ENCODE measurements at regions not wholly inside any gene's neighbourhood (a gene's known extent, or its start where the extent isn't known, plus 50 kb on each side); places are given as distances from the start of the nearest gene placed in this dataset.

DNA sequence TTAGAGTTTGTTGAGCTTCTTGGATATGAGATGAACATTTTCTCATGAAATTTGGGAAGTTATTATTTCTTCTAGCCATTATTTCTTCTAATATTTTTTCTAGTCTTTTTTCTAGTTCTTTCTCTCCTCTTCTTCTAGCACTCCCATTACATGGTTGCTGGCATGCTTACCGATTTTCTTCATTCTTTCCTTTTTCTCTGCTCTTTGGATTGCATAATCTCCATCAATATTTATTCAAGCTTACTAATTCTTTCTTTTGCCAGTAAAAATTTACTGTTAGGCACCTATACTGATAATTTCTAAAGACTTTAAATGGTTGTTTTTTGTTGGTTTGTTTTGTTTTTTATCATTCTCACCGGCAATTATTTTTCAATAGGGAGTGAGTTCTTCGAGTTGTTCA, 114.8 kb upstream of the RASEF start:
- H3K27me3 Mint-ChIP-seq (ENCODE audit: insufficient read depth, low read depth, poor library complexity): no peaks in the 10 kb centered on the region
- H3K4me3 ChIP-seq: no peak overlapping the region
- no peak overlapping the region for H3K27ac Mint-ChIP-seq
- H3K4me3 Mint-ChIP-seq: no peak overlapping the region
- no peak overlapping the region for H3K4me2 ChIP-seq
- no peaks in the 10 kb centered on the region for H4K20me1 ChIP-seq (replicated peaks; ENCODE audit: insufficient read depth)
- no peaks in the 10 kb centered on the region for H3F3A ChIP-seq (replicated peaks; ENCODE audit: low read depth)
- no peak for ATAC-seq
- H2AFZ ChIP-seq: no peak overlapping the region
- H3K27ac ChIP-seq (ENCODE audit: low read depth): no peak overlapping the region
- no peaks in the 10 kb centered on the region for H3K36me3 ChIP-seq (ENCODE audit: insufficient read depth)
- no peaks in the 10 kb centered on the region for H3K9me2 ChIP-seq (ENCODE audit: insufficient read depth)
- no peak for DNase-seq (ENCODE audit: low spot score)
- H3K27me3 ChIP-seq (ENCODE audit: insufficient read depth): no peaks in the 10 kb centered on the region
- peaks cover 13% of the 10 kb centered on the region; the same call in 2 of the 3 replicates for H3K9me3 Mint-ChIP-seq
- TF ChIP-seq NANOG (IDR thresholded peaks at IDR 0.05; ENCODE audit: borderline replicate concordance): no peak
- no peak for TF ChIP-seq STAT1 (IDR thresholded peaks at IDR 0.05; ENCODE audit: unreplicated experiment)
- no peak for TF ChIP-seq ZNF114 (CRISPR knock-in tag; IDR thresholded peaks at IDR 0.05)
- no peak for TF ChIP-seq EZH2phosphoT487 (IDR thresholded peaks at IDR 0.05; ENCODE audit: unreplicated experiment)
- no peak for TF ChIP-seq POLR2AphosphoS5 (IDR thresholded peaks at IDR 0.05; ENCODE audit: low read depth)
- TF ChIP-seq EZH2 (IDR thresholded peaks at IDR 0.05; ENCODE audit: low read depth, unreplicated experiment): no peak
- TF ChIP-seq, protein P1, sequence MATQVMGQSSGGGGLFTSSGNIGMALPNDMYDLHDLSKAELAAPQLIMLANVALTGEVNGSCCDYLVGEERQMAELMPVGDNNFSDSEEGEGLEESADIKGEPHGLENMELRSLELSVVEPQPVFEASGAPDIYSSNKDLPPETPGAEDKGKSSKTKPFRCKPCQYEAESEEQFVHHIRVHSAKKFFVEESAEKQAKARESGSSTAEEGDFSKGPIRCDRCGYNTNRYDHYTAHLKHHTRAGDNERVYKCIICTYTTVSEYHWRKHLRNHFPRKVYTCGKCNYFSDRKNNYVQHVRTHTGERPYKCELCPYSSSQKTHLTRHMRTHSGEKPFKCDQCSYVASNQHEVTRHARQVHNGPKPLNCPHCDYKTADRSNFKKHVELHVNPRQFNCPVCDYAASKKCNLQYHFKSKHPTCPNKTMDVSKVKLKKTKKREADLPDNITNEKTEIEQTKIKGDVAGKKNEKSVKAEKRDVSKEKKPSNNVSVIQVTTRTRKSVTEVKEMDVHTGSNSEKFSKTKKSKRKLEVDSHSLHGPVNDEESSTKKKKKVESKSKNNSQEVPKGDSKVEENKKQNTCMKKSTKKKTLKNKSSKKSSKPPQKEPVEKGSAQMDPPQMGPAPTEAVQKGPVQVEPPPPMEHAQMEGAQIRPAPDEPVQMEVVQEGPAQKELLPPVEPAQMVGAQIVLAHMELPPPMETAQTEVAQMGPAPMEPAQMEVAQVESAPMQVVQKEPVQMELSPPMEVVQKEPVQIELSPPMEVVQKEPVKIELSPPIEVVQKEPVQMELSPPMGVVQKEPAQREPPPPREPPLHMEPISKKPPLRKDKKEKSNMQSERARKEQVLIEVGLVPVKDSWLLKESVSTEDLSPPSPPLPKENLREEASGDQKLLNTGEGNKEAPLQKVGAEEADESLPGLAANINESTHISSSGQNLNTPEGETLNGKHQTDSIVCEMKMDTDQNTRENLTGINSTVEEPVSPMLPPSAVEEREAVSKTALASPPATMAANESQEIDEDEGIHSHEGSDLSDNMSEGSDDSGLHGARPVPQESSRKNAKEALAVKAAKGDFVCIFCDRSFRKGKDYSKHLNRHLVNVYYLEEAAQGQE (IDR thresholded peaks at IDR 0.05; ENCODE audit: unreplicated experiment): no peak
- TF ChIP-seq JUNB (IDR thresholded peaks at IDR 0.05; ENCODE audit: unreplicated experiment): no peak
- no peak for TF ChIP-seq ZNF331 (CRISPR knock-in tag; IDR thresholded peaks at IDR 0.05; ENCODE audit: low read depth)
- H3K4me1 ChIP-seq (ENCODE audit: insufficient read depth): no peaks in the 10 kb centered on the region
- no peaks in the 10 kb centered on the region for H3K36me3 Mint-ChIP-seq (ENCODE audit: low read depth)
- no peaks in the 10 kb centered on the region for H3K79me2 ChIP-seq (replicated peaks; ENCODE audit: insufficient read depth)
- H3K4me1 Mint-ChIP-seq: no peaks in the 10 kb centered on the region

DNA sequence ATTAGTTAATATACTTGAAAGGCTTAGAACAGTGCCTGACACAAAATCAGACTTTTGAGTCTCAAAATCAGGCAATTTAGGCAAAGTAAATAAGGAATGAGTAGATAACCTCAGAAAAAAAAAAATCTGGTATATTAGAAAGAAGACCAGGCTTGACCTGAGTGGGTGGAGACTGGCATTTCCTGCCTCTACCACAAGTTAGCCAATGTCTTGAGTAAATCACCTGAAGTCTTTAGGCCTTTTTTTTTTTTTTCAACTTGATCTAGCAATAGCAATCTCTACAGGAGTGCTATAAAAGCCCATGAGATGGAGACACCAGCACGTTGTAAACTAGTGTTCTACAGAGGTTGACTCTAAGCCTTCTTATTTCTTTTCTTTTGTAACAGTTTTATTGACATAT, 104.2 kb upstream of the RASEF start:
- H3K9me3 Mint-ChIP-seq: peaks cover 3% of the 10 kb centered on the region; the same call in 1 of the 3 replicates
- DNase-seq (ENCODE audit: low spot score): peak; percentile 15
- ATAC-seq: no peak
- H3K36me3 Mint-ChIP-seq (ENCODE audit: low read depth): no peaks in the 10 kb centered on the region
- Histone ChIP-seq H3K79me2 (replicated peaks; ENCODE audit: insufficient read depth) (no peaks in the 10 kb centered on the region), H3K27ac (ENCODE audit: low read depth) (no peak overlapping the region), H3K36me3 (ENCODE audit: insufficient read depth) (no peaks in the 10 kb centered on the region), H3K27me3 (ENCODE audit: insufficient read depth) (no peaks in the 10 kb centered on the region), H3K9me2 (ENCODE audit: insufficient read depth) (no peaks in the 10 kb centered on the region), H3F3A (replicated peaks; ENCODE audit: low read depth) (no peaks in the 10 kb centered on the region), H4K20me1 (replicated peaks; ENCODE audit: insufficient read depth) (no peaks in the 10 kb centered on the region), H3K4me2 (no peak overlapping the region), H2AFZ (no peak overlapping the region), H3K4me3 (no peak overlapping the region), H3K4me1 (ENCODE audit: insufficient read depth) (no peaks in the 10 kb centered on the region)
- no peaks in the 10 kb centered on the region for H3K27me3 Mint-ChIP-seq (ENCODE audit: insufficient read depth, low read depth, poor library complexity)
- H3K27ac Mint-ChIP-seq: no peak overlapping the region
- H3K4me1 Mint-ChIP-seq: no peaks in the 10 kb centered on the region
- no peak overlapping the region for H3K4me3 Mint-ChIP-seq
- TF ChIP-seq POLR2AphosphoS5 (IDR thresholded peaks at IDR 0.05; ENCODE audit: low read depth) (no peak), NANOG (IDR thresholded peaks at IDR 0.05; ENCODE audit: borderline replicate concordance) (no peak), STAT1 (IDR thresholded peaks at IDR 0.05; ENCODE audit: unreplicated experiment) (no peak), ZNF331 (CRISPR knock-in tag; IDR thresholded peaks at IDR 0.05; ENCODE audit: low read depth) (no peak), JUNB (IDR thresholded peaks at IDR 0.05; ENCODE audit: unreplicated experiment) (no peak), EZH2phosphoT487 (IDR thresholded peaks at IDR 0.05; ENCODE audit: unreplicated experiment) (no peak)
- TF ChIP-seq, protein P2, sequence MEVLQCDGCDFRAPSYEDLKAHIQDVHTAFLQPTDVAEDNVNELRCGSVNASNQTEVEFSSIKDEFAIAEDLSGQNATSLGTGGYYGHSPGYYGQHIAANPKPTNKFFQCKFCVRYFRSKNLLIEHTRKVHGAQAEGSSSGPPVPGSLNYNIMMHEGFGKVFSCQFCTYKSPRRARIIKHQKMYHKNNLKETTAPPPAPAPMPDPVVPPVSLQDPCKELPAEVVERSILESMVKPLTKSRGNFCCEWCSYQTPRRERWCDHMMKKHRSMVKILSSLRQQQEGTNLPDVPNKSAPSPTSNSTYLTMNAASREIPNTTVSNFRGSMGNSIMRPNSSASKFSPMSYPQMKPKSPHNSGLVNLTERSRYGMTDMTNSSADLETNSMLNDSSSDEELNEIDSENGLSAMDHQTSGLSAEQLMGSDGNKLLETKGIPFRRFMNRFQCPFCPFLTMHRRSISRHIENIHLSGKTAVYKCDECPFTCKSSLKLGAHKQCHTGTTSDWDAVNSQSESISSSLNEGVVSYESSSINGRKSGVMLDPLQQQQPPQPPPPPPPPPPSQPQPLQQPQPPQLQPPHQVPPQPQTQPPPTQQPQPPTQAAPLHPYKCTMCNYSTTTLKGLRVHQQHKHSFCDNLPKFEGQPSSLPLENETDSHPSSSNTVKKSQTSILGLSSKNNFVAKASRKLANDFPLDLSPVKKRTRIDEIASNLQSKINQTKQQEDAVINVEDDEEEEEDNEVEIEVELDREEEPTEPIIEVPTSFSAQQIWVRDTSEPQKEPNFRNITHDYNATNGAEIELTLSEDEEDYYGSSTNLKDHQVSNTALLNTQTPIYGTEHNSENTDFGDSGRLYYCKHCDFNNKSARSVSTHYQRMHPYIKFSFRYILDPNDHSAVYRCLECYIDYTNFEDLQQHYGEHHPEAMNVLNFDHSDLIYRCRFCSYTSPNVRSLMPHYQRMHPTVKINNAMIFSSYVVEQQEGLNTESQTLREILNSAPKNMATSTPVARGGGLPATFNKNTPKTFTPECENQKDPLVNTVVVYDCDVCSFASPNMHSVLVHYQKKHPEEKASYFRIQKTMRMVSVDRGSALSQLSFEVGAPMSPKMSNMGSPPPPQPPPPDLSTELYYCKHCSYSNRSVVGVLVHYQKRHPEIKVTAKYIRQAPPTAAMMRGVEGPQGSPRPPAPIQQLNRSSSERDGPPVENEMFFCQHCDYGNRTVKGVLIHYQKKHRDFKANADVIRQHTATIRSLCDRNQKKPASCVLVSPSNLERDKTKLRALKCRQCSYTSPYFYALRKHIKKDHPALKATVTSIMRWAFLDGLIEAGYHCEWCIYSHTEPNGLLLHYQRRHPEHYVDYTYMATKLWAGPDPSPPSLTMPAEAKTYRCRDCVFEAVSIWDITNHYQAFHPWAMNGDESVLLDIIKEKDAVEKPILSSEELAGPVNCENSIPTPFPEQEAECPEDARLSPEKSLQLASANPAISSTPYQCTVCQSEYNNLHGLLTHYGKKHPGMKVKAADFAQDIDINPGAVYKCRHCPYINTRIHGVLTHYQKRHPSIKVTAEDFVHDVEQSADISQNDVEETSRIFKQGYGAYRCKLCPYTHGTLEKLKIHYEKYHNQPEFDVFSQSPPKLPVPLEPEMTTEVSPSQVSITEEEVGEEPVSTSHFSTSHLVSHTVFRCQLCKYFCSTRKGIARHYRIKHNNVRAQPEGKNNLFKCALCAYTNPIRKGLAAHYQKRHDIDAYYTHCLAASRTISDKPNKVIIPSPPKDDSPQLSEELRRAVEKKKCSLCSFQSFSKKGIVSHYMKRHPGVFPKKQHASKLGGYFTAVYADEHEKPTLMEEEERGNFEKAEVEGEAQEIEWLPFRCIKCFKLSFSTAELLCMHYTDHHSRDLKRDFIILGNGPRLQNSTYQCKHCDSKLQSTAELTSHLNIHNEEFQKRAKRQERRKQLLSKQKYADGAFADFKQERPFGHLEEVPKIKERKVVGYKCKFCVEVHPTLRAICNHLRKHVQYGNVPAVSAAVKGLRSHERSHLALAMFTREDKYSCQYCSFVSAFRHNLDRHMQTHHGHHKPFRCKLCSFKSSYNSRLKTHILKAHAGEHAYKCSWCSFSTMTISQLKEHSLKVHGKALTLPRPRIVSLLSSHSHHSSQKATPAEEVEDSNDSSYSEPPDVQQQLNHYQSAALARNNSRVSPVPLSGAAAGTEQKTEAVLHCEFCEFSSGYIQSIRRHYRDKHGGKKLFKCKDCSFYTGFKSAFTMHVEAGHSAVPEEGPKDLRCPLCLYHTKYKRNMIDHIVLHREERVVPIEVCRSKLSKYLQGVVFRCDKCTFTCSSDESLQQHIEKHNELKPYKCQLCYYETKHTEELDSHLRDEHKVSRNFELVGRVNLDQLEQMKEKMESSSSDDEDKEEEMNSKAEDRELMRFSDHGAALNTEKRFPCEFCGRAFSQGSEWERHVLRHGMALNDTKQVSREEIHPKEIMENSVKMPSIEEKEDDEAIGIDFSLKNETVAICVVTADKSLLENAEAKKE (CRISPR knock-in tag; IDR thresholded peaks at IDR 0.05): no peak
- TF ChIP-seq, protein P3, sequence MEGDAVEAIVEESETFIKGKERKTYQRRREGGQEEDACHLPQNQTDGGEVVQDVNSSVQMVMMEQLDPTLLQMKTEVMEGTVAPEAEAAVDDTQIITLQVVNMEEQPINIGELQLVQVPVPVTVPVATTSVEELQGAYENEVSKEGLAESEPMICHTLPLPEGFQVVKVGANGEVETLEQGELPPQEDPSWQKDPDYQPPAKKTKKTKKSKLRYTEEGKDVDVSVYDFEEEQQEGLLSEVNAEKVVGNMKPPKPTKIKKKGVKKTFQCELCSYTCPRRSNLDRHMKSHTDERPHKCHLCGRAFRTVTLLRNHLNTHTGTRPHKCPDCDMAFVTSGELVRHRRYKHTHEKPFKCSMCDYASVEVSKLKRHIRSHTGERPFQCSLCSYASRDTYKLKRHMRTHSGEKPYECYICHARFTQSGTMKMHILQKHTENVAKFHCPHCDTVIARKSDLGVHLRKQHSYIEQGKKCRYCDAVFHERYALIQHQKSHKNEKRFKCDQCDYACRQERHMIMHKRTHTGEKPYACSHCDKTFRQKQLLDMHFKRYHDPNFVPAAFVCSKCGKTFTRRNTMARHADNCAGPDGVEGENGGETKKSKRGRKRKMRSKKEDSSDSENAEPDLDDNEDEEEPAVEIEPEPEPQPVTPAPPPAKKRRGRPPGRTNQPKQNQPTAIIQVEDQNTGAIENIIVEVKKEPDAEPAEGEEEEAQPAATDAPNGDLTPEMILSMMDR (conservative IDR thresholded peaks at IDR 0.05; ENCODE audit: low read depth in 2 of 2): no peak
